HT-29 (cell line): ENCODE measurements at regions not wholly inside any gene's neighbourhood (a gene's known extent, or its start where the extent isn't known, plus 50 kb on each side); places are given as distances from the start of the nearest gene placed in this dataset.

Experiments
- DNase-seq: peaks from one replicate; pipeline ENCODE4 v3.0.0-alpha.2; 2015; ENCODE audit warnings: low spot score

DNA sequence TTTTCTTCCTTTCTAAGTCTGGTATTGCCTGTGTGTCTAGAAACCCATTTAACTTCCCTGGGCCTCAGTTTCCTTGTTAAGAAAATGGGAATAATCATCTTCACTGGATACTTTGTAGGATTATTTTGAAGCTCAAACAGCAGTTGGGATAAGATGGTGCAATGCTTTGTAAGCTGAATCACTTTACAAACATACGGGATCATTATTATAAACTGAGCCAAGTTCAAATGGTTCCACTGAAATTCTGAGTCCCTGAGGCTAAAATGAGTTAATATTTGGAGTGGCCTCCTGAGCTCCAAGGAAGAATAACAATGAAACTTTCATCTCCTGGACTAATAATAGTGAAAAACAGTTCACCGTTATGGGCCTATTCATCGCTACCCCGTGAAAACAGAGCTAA lies 388.0 kb downstream of the PLPP3 start:
- no peak for DNase-seq

DNA sequence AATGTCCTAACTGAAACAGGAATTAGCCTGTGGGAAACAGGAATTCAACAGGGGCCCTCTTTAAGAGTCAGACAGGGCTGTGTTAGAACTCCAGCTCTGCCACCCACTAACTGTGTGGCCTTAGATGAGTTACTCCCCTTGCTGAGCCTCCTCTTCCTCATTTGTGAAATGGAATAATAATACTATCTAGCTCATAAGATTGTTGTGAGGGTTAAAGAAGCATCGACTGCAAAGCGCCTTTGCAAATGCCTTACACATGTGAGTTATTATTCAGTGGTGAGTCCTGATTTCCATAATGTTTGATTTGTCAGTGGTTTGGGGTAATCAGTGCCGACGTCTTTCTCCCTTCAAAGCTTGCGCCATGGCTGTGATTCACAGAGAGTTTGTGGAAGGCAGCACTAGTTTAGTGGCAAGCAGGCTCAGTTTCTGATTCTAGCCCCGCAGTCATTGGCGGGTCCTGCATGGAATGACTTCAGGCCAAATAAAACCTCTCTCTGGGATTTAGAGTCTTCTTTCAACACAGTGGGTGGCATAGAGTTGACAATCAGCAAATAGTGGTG lies 388.5 kb downstream of the PLPP3 start:
- DNase-seq, result no peak

DNA sequence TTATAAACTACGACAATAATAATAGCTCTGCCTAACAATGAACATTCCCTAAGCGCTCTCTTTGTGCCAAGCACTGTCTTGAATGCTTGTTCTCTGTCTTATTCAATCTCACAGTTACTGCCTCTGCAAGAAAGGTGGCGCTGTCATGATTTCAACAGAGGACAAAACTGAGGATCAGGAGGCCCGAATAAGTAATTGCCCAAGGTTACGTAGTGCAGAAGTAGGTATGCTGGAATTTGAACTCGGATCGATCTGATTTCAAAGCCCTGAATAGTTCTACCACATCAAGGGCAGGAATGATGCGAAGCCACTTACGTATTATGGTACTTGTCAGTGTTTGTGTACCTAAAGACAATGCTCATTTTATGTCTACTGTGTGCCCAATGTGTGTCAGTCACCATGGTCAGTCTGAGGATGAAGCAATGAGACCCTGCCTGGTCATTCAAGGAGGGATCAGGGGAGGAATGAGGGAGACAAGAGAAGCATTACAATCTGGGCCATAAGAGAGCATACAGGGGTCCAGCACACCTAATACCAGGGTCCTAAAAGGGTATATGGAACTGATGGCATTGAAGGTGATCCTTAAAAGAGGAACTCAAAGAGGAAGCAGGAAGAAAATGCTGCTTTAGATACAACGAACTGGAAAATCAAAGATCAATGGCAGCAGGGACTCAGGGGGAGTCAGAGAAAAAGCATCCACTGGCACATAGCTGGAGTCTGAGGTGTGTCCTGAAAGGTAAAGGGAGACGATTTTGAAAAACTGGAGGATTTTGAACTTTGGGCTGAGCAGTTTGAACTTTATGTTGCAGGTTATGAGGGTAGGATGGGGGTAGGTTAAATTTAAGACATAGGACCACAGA lies 389.2 kb downstream of the PLPP3 start:
- peak; percentile 7 for DNase-seq

DNA sequence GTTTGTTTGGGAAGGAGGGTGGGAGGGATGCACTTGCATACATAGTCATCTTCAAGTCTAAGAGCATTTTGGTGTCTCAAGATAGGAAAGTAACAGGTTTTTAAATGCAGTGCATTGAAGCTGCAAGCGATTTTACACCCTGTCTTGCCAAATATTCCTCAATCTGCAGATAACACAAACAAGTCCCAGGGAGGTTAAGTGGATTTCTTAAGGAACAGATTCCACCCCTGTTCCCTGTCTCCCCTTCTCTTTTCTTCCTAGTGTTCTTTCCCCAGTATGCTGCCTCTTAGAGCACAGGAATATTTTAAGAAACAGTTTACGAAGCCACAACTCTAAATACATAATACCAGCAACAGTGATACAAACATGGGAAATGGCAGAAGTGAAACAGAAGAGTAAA lies 389.9 kb downstream of the PLPP3 start:
- DNase-seq, result no peak

DNA sequence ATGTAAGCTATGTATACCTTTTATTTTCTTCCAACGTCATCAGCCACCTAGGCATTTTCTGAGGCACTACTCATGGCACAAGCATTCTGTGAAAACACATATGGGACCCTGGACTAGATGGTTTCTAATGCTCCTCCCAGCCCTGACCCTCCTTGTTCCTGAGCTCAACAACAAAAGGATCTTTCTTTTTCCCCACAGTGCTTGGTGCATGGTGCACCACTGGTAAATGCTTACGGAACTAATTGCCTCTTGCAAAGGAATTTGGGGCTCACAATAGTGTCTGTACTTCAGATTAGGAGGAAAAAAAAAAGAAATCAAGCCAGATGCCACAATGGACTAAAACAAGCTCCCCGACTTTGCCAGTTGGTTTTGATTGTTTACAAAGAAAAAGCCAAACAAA lies 390.5 kb downstream of the PLPP3 start:
- no peak for DNase-seq

DNA sequence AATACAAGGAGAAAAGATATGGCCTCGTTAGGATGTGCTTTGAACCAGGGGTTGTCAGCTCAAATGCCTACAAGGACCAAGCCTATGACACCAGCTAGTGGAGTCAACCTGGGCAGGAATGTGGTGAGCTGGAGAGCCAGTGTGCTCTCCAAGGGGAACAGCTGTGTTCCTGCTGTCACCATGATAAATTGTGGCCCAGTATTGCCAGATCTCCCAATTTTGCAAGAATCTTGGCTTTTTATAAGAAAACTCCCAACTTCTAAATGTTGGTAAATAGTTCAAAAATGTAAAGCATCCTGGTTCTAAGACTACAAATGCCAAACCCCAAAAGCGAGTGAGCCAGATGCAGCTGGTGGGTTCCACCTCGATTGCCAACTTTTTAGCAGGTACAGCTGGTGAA lies 391.1 kb downstream of the PLPP3 start:
- DNase-seq, result no peak

DNA sequence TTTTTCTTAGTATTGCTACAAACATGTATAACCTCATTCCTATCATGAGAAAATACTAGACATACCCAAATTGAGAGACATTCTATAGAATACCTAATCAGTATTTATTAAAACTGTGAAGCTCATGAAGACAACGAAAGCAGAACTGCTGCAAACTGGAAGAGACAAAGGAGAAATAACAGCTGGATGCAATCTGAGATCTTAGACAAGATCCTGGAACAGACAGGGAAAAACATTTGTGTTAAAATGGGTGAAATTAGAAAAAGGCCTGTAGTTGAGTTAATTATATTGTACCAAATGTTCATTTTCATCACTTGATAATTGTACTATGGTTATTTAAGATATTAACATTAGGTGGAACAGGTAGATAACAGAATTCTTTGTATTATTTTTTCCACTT lies 392.0 kb downstream of the PLPP3 start:
- DNase-seq, result no peak

DNA sequence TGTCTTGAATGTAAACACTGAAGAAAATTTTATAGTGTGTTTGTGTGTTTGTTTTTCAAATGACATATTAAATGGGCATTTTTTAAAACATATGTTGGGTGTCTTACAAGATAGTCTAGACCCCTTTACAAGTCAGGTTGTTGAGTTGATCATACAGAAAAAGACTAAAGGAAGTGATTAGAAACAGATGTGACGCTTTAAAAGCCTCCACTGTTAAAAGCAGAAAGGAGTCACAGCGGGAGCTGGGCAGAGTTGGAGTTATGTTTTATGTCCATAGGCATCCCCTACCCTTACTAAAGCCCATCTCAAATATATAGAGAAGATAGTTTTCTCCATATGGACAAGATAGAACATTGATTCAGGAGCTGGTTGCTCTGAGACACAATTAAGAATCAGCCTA lies 393.9 kb downstream of the PLPP3 start:
- DNase-seq, result no peak

DNA sequence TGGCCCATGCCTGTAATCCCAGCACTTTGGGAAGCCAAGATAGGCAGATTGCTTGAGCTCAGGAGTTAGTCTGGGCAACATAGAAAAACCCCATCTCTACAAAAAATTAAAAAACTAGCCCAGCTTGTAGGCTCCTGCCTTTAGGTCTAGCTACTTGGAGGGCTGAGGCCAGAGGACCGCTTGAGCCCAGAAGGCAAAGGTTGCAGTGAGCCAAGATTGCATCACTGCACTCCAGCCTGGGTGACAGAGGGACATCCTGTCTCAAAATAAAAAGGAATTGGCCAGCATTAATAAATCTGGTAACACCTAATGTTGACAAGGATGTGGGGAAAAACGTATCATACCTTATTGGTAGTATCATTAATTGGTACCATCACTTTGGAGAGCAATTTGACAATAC lies 396.2 kb downstream of the PLPP3 start:
- no peak for DNase-seq

DNA sequence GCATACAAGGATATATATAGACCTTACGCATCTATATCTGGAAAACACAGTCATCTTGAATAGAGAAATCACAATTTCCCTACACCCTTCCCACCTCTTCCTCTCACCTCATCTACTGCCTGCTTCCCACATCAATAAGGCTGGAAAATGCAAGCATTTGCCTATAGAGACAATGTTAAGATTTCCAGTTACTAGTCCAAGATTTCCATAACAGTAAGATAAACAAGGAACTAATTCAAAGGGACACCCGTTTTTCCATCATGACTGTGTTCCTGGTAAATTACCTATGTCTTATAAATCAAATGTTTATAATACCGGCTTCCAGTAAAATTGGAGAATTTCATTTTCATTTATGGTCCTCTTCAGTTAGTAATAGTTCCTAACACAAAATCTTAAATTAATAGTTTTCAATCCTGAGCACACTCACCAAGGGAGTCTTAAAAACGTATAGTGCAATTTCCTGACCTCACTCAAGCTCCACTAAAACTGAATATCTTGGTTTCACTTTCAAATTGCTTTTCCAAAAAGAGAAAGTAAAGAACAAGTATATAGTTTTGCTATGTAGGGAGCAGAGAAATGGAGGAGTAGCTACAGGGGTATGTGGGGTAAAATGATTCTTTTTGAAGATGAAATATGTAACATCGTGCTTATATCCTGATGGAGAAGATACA lies 398.7 kb downstream of the PLPP3 start:
- no peak for DNase-seq

DNA sequence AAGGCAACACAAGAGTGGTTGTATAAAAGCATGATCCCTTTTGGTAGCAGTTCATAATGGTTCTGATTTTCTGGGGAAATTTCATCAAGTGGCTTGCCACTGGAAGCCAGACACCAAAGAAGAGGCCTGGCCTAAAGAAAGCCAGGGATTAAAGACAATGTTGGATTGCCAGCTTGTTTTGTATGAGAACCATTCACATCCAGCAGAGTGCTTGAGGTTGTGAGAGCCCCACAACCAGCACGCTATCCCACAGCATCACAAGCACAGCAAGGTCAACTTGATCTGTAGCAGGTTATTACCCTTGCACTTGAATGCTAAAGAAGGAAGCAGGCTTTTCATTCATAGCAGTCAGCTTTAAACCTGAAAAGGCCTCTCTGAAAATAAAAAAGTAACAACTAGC lies 399.8 kb downstream of the PLPP3 start:
- no peak for DNase-seq

DNA sequence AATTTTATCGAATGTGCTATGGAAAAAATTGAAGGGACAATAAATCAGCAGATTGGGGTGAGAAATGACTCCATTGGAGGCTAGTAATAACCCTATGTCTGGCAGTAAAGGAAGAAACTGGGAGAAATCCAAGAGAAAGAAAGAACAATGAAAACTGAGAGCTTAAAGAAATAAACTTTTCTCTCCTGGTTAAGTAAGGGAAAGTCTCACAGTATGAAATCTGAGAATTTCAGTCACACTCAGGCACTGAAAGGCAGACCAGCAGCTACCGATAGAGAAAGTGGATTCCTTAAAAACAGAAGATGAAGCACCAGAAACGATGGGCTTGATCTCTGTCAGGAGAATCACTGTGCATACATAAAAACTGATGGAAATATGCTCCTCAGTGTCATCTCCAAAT lies 404.2 kb downstream of the PLPP3 start:
- no peak for DNase-seq

DNA sequence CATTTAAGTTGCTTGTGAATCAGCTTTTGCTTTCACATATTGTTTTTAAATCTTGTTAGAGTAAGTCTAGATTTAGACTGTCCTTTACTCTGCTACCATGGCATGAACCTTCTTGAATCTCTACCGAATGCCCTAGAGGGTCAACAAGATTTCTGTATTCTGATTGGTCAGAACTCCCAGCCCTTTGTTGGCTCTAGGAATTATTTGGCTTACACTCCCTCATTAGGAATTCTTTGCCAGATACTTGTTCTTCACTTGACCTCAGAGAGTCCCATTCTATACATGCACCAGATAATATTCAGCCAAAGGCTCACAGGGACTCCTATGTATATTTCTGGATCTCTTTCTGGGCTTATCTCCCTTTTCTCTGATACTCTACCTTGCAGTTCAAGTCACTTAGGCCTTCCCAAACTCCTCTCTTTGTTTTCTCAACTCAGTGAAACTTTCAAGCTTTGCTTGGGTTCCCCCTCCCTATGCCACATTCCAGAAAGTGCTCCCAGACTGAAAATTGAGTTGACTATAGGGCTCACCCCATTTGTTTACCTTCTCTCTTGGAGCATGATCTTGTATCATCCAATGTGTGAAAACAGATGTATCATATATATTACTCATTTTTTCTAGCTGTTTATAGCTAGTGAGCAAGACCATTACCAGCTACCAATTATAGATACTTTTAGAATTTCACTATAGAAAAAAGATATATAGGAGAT lies 405.0 kb downstream of the PLPP3 start:
- DNase-seq, result no peak

DNA sequence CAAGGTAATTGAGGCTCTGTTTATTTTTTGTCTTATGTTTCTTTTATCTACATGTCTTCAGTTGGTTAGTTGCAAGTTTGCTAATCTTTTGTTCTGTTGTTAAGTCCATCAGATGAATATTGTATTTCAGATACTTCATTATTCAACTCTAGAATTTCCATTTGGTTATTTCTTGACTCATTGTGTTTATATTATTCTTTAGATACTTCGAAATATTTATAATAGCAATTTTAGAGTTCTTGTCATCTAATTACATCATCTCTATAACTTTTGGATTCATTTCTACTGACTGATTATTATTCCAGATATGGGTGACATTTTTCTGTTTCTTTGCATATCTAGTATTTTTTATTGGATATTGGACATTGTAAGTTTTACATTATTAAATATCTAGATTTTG lies 405.6 kb downstream of the PLPP3 start:
- DNase-seq, result no peak

DNA sequence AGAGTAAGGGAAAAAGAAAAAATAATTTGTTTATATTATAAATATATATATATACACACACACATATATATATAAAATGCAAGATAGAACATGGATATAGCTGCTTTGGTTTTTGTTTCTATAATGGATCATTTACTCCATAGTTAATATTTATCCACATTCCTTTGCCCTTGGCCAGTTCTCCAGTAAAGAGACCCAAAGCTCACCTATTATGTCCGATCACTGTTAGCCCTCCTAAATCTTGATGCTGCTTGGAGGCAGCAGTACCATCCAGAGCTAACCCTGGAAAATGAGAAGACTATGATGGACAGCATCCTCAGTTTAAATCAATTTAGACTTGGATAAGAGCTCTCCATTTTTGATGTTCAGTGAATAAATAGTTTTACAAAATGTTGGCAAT lies 407.7 kb downstream of the PLPP3 start:
- no peak for DNase-seq

DNA sequence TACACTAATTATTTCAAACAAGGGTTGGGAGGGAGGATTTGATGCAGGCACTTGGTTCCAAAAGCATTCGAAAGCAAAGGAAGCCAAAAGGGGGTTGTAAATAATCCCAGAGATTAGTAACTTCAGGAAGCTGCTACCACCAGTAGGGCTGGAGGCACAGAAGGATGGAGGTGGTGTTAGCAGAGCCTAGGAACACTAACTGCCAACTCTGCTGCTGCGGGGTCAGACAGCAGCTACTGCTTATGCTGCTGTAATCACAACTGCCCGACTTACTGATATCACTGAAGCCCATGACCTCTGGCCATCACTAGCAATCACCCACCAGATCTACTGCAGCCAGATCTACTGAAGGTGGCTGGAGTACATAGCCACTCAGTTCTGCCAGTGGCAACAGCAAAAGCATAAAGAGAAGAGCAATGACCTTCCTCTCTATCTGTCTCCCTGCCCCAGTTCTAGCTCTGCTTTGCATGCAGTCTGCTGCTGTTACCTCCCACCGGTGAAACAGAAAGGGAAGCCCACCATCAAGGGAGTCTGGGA lies 408.5 kb downstream of the PLPP3 start:
- no peak for DNase-seq

DNA sequence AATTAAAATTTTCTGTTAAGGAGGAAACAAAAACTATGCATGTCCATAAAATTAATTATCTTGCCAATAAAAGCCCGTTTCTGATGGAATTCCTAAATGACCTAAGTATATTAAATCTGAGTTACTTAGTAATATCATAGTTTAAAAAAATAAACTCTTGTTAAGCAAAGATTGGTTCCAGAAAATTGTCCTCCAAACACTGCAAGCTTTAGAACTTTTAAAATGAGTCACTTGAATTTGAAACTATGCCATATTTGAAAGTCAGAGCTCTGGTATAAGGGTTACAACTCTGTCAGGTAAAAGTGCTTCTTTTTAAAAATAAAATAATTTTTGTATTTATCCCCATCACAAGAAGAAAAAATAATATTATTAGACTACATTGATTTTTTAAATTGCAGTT lies 409.5 kb downstream of the PLPP3 start:
- no peak for DNase-seq

DNA sequence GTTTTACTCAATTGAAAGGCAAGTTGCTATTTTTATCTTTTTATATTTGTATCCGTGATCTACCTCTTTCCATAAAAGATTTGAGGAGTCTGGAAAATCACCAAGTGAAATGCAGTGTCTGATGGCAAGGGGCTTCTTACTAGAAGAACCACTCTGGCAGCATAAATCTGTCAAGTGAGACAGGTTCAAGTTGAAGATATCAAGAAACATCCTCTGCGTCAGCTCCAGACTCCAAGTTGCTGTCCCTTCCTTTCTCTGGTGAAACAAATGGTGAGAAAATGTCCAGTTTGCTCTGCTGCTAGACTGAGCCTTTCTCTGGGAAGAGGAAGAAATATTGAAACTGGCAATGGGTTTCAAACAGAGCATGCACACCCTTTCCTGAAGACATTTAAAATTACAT lies 411.2 kb downstream of the PLPP3 start:
- no peak for DNase-seq

DNA sequence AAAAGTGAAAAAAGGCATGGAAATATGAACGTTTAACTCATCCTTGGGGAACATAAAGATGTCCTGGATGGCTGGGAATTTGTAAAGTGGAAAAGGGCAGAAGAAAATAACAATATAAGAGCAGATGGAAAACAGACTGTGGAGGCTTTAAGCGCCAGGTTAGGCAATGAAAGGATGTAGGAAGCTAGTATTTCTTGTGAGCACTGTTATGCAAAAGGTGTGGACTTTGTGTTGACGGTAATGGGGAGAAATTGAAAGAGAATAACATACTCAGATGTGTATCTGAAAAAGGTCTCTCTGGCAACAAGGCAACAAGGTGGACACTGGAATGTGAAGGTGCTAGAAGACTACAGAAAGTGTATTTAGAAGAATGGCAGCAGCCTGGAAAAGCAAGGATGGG lies 411.8 kb downstream of the PLPP3 start:
- no peak for DNase-seq

DNA sequence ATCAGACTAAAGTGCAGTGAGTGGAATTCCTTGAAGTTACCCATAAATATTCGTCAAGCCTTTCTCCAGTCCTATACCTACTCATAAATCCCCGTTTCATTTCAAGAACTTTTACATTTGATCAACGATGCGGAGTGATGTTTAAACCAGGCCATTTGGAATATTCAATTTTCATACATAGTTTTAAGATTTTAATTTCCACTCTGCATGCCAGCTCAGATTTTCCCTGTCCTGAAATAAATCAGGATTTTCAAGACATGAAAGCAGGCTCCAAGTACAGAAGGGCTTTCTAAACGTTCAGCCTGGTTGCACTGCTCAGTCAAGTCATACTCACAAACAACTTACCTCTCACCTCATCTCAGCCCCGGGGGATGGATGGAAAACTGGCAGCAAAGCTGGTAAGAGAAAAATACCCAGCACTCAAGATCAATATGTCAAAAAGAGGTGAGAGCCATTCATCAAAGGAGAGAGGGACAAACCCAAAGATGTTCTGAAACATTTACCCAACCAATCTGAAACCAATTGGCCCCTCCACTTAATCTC lies 418.5 kb downstream of the PLPP3 start:
- DNase-seq, result no peak

DNA sequence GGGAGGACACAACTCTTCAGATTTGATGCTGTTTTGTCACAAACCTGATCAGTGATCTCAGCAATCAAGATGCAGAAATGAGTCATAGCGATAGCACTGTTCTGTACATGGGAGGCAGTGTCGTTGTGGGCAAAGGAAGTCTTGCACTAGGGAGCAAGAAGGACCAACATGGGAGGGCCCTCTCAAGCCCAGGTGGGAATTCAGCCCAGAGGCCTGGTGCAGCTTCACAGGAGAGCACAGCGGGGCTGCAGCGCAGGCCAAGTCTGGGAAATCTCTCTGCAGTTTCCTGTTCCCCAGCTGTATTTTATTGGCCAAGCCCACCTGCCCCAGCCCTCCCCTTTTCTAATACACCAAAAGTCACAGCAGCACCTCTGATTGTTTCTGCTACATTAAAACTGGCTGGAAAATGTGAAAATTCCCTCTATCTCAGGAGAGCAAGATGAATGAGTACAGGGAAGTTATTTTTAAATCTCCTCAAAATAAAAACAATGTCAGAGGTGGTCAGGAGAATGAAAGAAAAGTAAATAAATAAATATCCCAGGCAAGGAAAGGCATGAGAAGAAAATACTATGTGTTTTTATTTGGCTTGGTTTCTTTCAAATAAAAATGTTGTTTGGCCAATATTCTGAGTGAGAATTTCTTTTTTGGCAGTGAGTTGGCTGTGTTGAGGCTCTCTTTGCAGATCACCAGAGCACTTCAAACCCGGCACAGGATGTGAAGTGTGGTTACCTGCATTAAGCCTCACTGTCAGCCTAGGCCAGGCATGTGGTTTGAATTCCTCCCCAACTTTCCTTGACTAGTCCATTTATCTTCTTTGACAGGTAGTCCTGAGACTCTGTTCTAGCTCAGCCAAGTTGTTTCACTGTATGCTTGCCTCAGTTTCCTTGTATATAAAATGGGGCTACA lies 422.1 kb downstream of the PLPP3 start:
- no peak for DNase-seq
